ENCODE measurements at regions not wholly inside any gene's neighbourhood (a gene's known extent, or its start where the extent isn't known, plus 50 kb on each side); places are given as distances from the start of the nearest gene placed in this dataset.
A peak's percentile ranks its signal among the peaks of the same experiment; 100 is the strongest.

GRCh38 chr4:178457286-178457685 is 1015.0 kb upstream of the AGA start:
- no peak for TF ChIP-seq GATA1 (IDR thresholded peaks at IDR 0.05; ENCODE audit: low read depth, low read length)
- no peak for TF ChIP-seq POLR2A (IDR thresholded peaks at IDR 0.05; ENCODE audit: low read length)
- DNase-seq: no peak

DNA sequence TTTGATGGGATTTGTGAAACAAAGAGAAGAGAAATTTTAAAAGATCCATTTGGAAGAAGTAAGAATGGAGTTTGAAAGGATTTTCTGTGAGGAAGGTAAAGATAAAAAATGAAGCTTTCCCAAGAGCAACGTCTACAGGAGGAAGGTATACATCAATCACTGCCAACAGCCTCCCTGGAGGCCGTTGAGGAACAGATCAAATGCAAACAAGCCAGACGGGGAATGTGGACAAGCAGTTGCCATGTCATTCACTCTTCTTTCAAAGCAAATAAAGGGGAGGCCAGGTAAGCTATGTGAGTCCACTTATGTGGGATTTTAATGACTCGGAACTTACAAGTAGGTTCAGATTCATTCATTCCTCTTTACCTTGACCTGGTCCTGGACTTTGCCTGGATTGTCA is 1020.5 kb upstream of the AGA start:
- TF ChIP-seq POLR2A (IDR thresholded peaks at IDR 0.05; ENCODE audit: low read length): no peak
- TF ChIP-seq GATA1 (IDR thresholded peaks at IDR 0.05; ENCODE audit: low read depth, low read length): no peak
- no peak for DNase-seq

DNA sequence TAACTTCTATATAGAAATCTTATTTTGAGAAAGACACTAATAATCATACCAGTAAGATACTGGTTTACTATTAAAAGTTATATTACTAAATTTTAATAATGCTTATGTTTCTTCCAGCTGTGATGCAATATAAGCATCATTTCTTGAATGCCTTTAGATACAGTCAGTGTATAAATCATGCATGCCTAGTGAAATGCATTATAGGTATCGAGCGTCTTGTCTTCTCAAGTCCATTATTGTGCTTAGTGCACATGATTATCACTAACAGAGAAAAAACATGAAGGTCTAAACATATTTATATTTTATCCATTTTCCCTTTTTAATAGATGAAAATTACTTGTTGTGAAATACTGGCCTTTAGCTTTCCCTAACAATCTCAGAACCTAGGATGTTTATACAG is 1021.5 kb upstream of the AGA start:
- TF ChIP-seq GATA1 (IDR thresholded peaks at IDR 0.05; ENCODE audit: low read depth, low read length) (no peak), POLR2A (IDR thresholded peaks at IDR 0.05; ENCODE audit: low read length) (no peak)

GRCh38 chr4:178470996-178471784 is 1029.0 kb upstream of the AGA start:
- TF ChIP-seq GATA1 (IDR thresholded peaks at IDR 0.05; ENCODE audit: low read depth, low read length) (no peak), POLR2A (IDR thresholded peaks at IDR 0.05; ENCODE audit: low read length) (no peak)
- DNase-seq: no peak

More for the DNA sequence above, 1021.5 kb upstream of the AGA start:
- no peak for DNase-seq

DNA sequence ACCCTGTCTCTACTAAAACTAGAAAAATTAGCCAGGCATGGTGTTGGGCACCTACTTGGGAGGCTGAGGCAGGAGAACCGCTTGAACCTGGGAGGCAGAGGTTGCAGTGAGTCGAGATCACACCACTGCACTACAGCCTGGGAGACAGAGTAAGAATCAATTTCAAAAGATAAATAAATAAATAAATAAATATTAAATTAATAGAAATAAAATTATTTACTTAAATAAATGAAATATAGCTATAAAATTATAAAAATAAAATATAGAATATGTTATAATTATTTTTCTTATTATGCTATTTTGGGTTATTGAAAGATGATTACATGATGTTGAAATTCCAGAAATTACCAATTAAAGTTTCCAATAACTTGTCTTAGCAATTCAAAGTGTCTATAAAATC is 1029.8 kb upstream of the AGA start:
- no peak for DNase-seq
- no peak for TF ChIP-seq POLR2A (IDR thresholded peaks at IDR 0.05; ENCODE audit: low read length)
- no peak for TF ChIP-seq GATA1 (IDR thresholded peaks at IDR 0.05; ENCODE audit: low read depth, low read length)

DNA sequence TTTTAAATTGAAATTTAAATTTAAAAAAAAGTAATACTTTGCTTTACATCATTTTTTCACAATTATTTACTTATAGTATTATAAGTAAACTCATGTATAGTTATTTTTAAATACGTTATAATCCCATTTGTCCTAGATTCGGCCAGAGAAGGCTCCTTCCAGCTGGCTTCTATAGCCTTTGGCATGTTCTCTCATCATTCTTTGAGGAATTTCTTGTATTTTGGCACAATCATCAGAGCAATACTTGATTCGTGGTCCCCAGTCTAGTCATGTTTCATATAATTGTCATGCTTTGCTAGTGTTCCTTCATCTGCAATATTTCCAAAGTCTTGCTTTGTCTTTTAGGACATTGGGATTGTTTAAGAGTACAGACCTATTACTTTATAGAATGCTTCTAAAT is 1037.9 kb upstream of the AGA start:
- no peak for TF ChIP-seq POLR2A (IDR thresholded peaks at IDR 0.05; ENCODE audit: low read length)
- no peak for TF ChIP-seq GATA1 (IDR thresholded peaks at IDR 0.05; ENCODE audit: low read depth, low read length)
- no peak for DNase-seq

- no peak for DNase-seq
- no peak for TF ChIP-seq GATA1 (IDR thresholded peaks at IDR 0.05; ENCODE audit: low read depth, low read length)
- TF ChIP-seq POLR2A (IDR thresholded peaks at IDR 0.05; ENCODE audit: low read length): no peak
Measured at GRCh38 chr4:178480881-178481280, 1038.6 kb upstream of the AGA start.

GRCh38 chr4:178481564-178481963 is 1039.3 kb upstream of the AGA start:
- no peak for DNase-seq

DNA sequence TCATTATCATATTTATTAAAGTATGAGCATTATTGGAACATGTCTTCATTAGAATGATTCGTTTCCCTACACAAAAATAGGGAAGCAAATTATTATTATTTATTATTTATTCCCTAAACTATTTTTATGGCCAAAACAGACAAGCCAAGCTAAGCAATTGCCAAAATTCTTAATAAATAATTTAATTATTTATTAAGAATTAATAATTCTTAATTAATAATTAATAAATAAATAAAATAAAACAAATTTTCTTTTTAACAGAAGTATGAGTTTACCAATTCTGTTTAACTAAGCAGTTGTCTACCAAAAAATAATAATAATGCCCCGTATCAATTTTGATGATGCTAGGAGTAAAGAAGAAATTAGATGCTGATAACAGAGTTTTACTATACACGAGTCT is 1080.8 kb upstream of the AGA start:
- no peak for DNase-seq
- no peak for TF ChIP-seq GATA1 (IDR thresholded peaks at IDR 0.05; ENCODE audit: low read depth, low read length)
- TF ChIP-seq POLR2A (IDR thresholded peaks at IDR 0.05; ENCODE audit: low read length): no peak

More at GRCh38 chr4:178481564-178481963, 1039.3 kb upstream of the AGA start:
- TF ChIP-seq GATA1 (IDR thresholded peaks at IDR 0.05; ENCODE audit: low read depth, low read length) (no peak), POLR2A (IDR thresholded peaks at IDR 0.05; ENCODE audit: low read length) (no peak)

- TF ChIP-seq GATA1 (IDR thresholded peaks at IDR 0.05; ENCODE audit: low read depth, low read length) (no peak), POLR2A (IDR thresholded peaks at IDR 0.05; ENCODE audit: low read length) (no peak)
- DNase-seq: no peak
Measured at GRCh38 chr4:178535939-178536579, 1093.8 kb upstream of the AGA start.

DNA sequence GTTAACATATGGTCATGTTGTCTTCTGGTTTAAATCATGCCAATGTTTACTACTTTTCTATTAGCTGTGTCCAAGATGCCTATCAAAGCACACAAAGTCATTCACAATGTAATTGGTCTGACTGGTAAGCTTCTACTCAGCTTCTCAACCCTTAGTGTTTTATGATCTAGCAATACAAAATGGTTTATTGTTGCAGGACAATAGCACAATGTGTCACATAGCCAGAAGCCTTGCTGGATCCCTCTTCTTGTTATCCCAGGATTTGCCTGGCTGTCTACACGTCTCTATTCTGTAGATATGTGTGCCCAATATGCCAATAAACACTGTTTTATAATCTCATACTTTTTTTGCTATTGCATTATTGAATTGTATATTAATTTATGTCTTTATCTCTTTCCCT is 1111.0 kb upstream of the AGA start:
- TF ChIP-seq GATA1 (IDR thresholded peaks at IDR 0.05; ENCODE audit: low read depth, low read length): no peak
- no peak for TF ChIP-seq POLR2A (IDR thresholded peaks at IDR 0.05; ENCODE audit: low read length)
- no peak for DNase-seq

DNA sequence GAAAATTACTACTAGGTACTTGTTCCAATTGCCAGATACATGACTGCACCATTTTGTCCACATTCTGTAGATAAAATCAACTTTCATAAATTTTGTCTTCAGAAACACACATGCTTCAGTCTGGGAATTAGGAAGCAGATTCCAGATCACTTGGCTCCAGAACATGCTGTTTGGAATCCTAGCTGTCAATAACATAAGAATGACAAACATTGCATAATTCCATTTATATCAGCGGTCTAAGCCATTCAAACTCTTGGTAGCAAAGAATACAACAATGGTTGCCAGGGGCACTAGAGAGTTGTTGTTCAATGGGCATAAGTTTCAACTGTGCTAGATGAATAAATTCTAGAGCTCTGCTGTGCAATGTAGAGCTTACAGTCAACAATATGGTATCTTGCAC is 1112.1 kb upstream of the AGA start:
- no peak for DNase-seq
- TF ChIP-seq GATA1 (IDR thresholded peaks at IDR 0.05; ENCODE audit: low read depth, low read length): no peak
- no peak for TF ChIP-seq POLR2A (IDR thresholded peaks at IDR 0.05; ENCODE audit: low read length)

DNA sequence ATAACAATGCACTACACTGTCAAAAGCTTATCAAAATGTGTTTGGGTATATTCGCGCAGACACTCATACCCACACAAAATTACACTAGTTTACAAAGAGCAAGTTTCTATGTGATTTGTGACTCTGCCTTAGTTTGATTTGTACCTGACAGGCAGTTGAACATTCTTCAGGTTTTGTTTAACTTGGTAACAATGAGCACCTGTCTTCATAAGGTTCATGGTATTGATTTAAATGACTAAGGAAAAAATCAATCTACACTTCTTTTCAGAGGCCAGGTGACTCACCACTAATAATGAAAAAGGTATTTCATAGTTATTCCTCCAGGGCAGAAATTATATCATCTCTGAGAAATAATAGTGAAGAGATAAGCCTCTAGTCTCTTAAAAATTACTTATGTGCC is 1114.6 kb upstream of the AGA start:
- no peak for DNase-seq

GRCh38 chr4:178577933-178578332 is 1135.7 kb upstream of the AGA start:
- peak in 1 of 2 experiments; percentile 1 for DNase-seq
- TF ChIP-seq POLR2A (IDR thresholded peaks at IDR 0.05; ENCODE audit: low read length): no peak
- TF ChIP-seq GATA1 (IDR thresholded peaks at IDR 0.05; ENCODE audit: low read depth, low read length): no peak

More for the DNA sequence above, 1114.6 kb upstream of the AGA start:
- TF ChIP-seq GATA1 (IDR thresholded peaks at IDR 0.05; ENCODE audit: low read depth, low read length) (no peak), POLR2A (IDR thresholded peaks at IDR 0.05; ENCODE audit: low read length) (no peak)

Data from erythroblast (primary cell).